ENCODE measurements at regions not wholly inside any gene's neighbourhood (a gene's known extent, or its start where the extent isn't known, plus 50 kb on each side); places are given as distances from the start of the nearest gene placed in this dataset.

DNA sequence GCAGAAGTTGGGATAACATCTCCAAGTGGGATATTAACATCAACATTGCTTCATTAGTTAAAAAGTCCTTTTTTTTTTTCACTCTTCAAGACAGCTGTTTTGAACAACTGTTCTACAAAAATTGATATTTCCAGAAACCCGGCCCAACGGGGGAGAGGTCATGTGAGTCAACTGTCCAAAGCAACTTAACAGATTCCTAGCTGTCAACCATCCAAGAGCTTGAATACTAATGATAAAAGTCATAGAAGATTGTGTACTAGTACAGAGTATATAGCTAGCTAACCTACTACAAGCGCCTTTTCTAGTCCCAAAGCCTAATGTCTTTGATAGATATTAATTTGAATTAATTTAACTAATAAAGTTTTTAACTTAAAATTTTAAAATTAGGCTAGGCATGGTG is 172.0 kb downstream of the CYB561 start:
- DNase-seq, result no peak
- H3K27me3 ChIP-seq (ENCODE audit: insufficient read depth), result no peaks in the 10 kb centered on the region
- H4K20me1 ChIP-seq (ENCODE audit: insufficient read depth), result no peaks in the 10 kb centered on the region
- H3K9me2 ChIP-seq, result no peaks in the 10 kb centered on the region
- H3K36me3 ChIP-seq (replicated peaks in 1 of 2; ENCODE audit: control insufficient read depth in 1 of 2, insufficient read depth in 2 of 2, low read length in 1 of 2), result peaks cover 5 to 27% of the 10 kb centered on the region in 2 experiments
- H3K4me3 ChIP-seq (ENCODE audit: low read depth in 2 of 2, low read length in 1 of 2), result no peak overlapping the region
- no peak overlapping the region for H3K9ac ChIP-seq
- H3K27ac ChIP-seq (ENCODE audit: low read depth in 2 of 2, low read length in 1 of 2), result peak overlapping the region in 1 of 2 experiments; percentile 97; a peak in 2 of 4 replicates
- CTCF ChIA-PET, result interaction anchor here (0.8 to 2.4 kb wide), 4 partner anchors 10 to 133 kb away, joined by 3 to 11 read pairs (median 7); no protein-coding TSS in a partner anchor
- no peak overlapping the region for H2AFZ ChIP-seq (ENCODE audit: low read depth)
- peaks cover 0 to 51% of the 10 kb centered on the region in 2 experiments; a peak in 3 of 4 replicates for H3K4me1 ChIP-seq (ENCODE audit: control insufficient read depth in 1 of 2, insufficient read depth in 2 of 2, low read depth in 1 of 2, low read length in 1 of 2)
- POLR2A ChIA-PET, result no interaction called here
- TF ChIP-seq FOXJ3 (CRISPR knock-in tag; IDR thresholded peaks at IDR 0.05), result no peak
- 0 out of 4 replicates have a peak, but pooled peaks of 1 of the 2 experiments have one; percentile 25 for TF ChIP-seq EP300 (IDR thresholded peaks at IDR 0.05; ENCODE audit: borderline replicate concordance in 1 of 2, low read depth in 1 of 2, low read length in 1 of 2)
- no peak for TF ChIP-seq CHD2 (IDR thresholded peaks at IDR 0.05; ENCODE audit: low read length, partially characterized antibody)
- TF ChIP-seq, protein P1, sequence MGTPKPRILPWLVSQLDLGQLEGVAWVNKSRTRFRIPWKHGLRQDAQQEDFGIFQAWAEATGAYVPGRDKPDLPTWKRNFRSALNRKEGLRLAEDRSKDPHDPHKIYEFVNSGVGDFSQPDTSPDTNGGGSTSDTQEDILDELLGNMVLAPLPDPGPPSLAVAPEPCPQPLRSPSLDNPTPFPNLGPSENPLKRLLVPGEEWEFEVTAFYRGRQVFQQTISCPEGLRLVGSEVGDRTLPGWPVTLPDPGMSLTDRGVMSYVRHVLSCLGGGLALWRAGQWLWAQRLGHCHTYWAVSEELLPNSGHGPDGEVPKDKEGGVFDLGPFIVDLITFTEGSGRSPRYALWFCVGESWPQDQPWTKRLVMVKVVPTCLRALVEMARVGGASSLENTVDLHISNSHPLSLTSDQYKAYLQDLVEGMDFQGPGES (IDR thresholded peaks at IDR 0.05; ENCODE audit: low read depth, low read length), result no peak
- TF ChIP-seq, protein P2, sequence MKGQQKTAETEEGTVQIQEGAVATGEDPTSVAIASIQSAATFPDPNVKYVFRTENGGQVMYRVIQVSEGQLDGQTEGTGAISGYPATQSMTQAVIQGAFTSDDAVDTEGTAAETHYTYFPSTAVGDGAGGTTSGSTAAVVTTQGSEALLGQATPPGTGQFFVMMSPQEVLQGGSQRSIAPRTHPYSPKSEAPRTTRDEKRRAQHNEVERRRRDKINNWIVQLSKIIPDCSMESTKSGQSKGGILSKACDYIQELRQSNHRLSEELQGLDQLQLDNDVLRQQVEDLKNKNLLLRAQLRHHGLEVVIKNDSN (IDR thresholded peaks at IDR 0.05; ENCODE audit: borderline replicate concordance, low read depth), result no peak
- TF ChIP-seq NFIC (IDR thresholded peaks at IDR 0.05; ENCODE audit: borderline replicate concordance), result peak; percentile 24; the same call in 1 of the 2 replicates
- TF ChIP-seq FOSL2 (IDR thresholded peaks at IDR 0.05; ENCODE audit: borderline replicate concordance, low read depth), result peak; percentile 23; the same call in 1 of the 2 replicates
- TF ChIP-seq, protein P3, sequence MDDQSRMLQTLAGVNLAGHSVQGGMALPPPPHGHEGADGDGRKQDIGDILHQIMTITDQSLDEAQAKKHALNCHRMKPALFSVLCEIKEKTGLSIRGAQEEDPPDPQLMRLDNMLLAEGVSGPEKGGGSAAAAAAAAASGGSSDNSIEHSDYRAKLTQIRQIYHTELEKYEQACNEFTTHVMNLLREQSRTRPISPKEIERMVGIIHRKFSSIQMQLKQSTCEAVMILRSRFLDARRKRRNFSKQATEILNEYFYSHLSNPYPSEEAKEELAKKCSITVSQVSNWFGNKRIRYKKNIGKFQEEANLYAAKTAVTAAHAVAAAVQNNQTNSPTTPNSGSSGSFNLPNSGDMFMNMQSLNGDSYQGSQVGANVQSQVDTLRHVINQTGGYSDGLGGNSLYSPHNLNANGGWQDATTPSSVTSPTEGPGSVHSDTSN (IDR thresholded peaks at IDR 0.05), result peak; percentile 79
- no peak for TF ChIP-seq RXRA (IDR thresholded peaks at IDR 0.05; ENCODE audit: borderline replicate concordance, low read depth)
- TF ChIP-seq, protein P4, sequence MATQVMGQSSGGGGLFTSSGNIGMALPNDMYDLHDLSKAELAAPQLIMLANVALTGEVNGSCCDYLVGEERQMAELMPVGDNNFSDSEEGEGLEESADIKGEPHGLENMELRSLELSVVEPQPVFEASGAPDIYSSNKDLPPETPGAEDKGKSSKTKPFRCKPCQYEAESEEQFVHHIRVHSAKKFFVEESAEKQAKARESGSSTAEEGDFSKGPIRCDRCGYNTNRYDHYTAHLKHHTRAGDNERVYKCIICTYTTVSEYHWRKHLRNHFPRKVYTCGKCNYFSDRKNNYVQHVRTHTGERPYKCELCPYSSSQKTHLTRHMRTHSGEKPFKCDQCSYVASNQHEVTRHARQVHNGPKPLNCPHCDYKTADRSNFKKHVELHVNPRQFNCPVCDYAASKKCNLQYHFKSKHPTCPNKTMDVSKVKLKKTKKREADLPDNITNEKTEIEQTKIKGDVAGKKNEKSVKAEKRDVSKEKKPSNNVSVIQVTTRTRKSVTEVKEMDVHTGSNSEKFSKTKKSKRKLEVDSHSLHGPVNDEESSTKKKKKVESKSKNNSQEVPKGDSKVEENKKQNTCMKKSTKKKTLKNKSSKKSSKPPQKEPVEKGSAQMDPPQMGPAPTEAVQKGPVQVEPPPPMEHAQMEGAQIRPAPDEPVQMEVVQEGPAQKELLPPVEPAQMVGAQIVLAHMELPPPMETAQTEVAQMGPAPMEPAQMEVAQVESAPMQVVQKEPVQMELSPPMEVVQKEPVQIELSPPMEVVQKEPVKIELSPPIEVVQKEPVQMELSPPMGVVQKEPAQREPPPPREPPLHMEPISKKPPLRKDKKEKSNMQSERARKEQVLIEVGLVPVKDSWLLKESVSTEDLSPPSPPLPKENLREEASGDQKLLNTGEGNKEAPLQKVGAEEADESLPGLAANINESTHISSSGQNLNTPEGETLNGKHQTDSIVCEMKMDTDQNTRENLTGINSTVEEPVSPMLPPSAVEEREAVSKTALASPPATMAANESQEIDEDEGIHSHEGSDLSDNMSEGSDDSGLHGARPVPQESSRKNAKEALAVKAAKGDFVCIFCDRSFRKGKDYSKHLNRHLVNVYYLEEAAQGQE (IDR thresholded peaks at IDR 0.05; ENCODE audit: low read depth, low read length), result no peak
- TF ChIP-seq MXI1 (IDR thresholded peaks at IDR 0.05; ENCODE audit: low read depth, low read length), result no peak
- peak; percentile 59; the same call in 1 of the 2 replicates for TF ChIP-seq TCF12 (IDR thresholded peaks at IDR 0.05)
- no peak overlapping the region for H3K4me2 ChIP-seq
- no peaks in the 10 kb centered on the region for H3K9me3 ChIP-seq
- H3F3A ChIP-seq (replicated peaks; ENCODE audit: insufficient read depth), result peaks cover 56% of the 10 kb centered on the region
- 56% methylated on average over 3 of the region's 3 CpGs for WGBS (ENCODE audit: low lambda C conversion rate)
- peaks cover 41% of the 10 kb centered on the region for H3K79me2 ChIP-seq (ENCODE audit: insufficient read depth)
